ENCODE measurements at regions not wholly inside any gene's neighbourhood (a gene's known extent, or its start where the extent isn't known, plus 50 kb on each side); places are given as distances from the start of the nearest gene placed in this dataset.

DNA sequence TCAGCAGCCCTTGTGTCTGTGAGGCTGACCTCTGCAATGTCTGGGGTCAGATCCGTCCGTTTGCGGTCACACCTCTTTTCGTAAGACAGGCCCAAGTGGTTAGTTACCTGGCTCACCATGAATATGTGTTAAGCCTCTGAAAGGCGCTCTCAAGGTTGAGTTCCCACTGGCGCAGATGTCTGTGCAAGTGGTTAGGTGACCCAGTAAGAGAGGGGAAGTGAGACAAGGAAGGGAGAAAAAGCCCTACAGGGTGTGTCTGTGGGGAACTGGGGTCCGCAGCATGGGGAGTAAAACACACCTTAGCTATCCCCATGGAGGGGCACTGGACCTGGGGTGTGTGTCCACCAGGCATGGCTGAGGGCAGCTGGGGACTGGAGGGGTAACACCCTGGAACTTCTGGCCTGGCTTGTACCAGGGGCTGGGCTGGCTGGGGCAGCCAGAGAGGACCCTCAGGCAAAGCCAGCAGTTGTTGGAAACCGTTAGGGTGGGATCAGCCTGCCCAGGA, 391.6 kb upstream of the PROK2 start:
- H2AK5ac ChIP-seq (ENCODE audit: low read depth, low read length), result no peak overlapping the region
- no peak overlapping the region for H3K14ac ChIP-seq (ENCODE audit: insufficient read length)
- no peak overlapping the region for H3K56ac ChIP-seq (replicated peaks; ENCODE audit: insufficient read length, low read depth, low read length)
- no peak overlapping the region for H3K9ac ChIP-seq (replicated peaks in 1 of 4; ENCODE audit: extremely low read depth in 1 of 4, low read depth in 3 of 4, low read length in 3 of 4)
- H3K4ac ChIP-seq (replicated peaks; ENCODE audit: insufficient read length, low read depth, low read length), result no peak overlapping the region
- H4K8ac ChIP-seq (ENCODE audit: extremely low read depth, insufficient read depth, low read length), result peak overlapping the region; percentile 63; the same call in 1 of the 2 replicates
- 88% methylated on average over 8 of the region's 8 CpGs; no CpG with 5 or more reads in 1 of the 2 experiments for WGBS, 2 experiments (ENCODE audit: extremely low coverage in 1 of 2, insufficient coverage in 1 of 2, insufficient read length in 1 of 2, insufficient replicate concordance in 2 of 2, low coverage in 1 of 2, low lambda C conversion rate in 2 of 2, missing lambda C conversion rate in 1 of 2)
- peak overlapping the region; percentile 51; the same call in 1 of the 2 replicates for H2BK12ac ChIP-seq (ENCODE audit: low read depth, low read length)
- H2AFZ ChIP-seq (ENCODE audit: low read length), result no peak overlapping the region
- no peaks in the 10 kb centered on the region for H4K20me1 ChIP-seq (replicated peaks in 1 of 2; ENCODE audit: control insufficient read depth in 1 of 2, insufficient read depth in 2 of 2, low read length in 2 of 2)
- H3K18ac ChIP-seq (ENCODE audit: extremely low read depth, low read length), result 0 out of 2 replicates have a peak overlapping the region, but pooled peaks have one; percentile 21
- H3K27me3 ChIP-seq (replicated peaks in 1 of 4; ENCODE audit: control insufficient read depth in 3 of 4, extremely low read depth in 1 of 4, insufficient read depth in 3 of 4, low read length in 3 of 4), result no peaks in the 10 kb centered on the region; a peak in 1 of 7 replicates
- no peak overlapping the region for H2BK15ac ChIP-seq (ENCODE audit: low read length)
- no peaks in the 10 kb centered on the region for H3K36me3 ChIP-seq (ENCODE audit: control insufficient read depth in 2 of 4, insufficient read depth in 4 of 4, low read length in 3 of 4)
- H3K23me2 ChIP-seq (ENCODE audit: low read depth, low read length), result no peaks in the 10 kb centered on the region
- no peak overlapping the region for H4K5ac ChIP-seq (ENCODE audit: insufficient read length, low read depth, low read length)
- no peak overlapping the region for H3K27ac ChIP-seq (ENCODE audit: low read depth, low read length)
- H3K79me2 ChIP-seq (ENCODE audit: control insufficient read depth in 1 of 2, insufficient read depth in 2 of 2, low read length in 2 of 2), result no peaks in the 10 kb centered on the region
- FAIRE-seq (no peak), DNase-seq (ENCODE audit: low read depth in 1 of 2, low spot score in 2 of 2) (no peak)
- POLR2A ChIA-PET (ENCODE audit: partially characterized antibody), result no interaction called here
- CTCF ChIA-PET (ENCODE audit: partially characterized antibody), result interaction anchor here (1.2 to 1.4 kb wide), 3 partner anchors 20 to 221 kb away, joined by 3 to 4 read pairs (median 3); no protein-coding TSS in a partner anchor
- H2BK120ac ChIP-seq (replicated peaks; ENCODE audit: low read depth, low read length), result no peak overlapping the region
- no peaks in the 10 kb centered on the region for H3K79me1 ChIP-seq (ENCODE audit: low read depth, low read length)
- H4K91ac ChIP-seq (replicated peaks; ENCODE audit: insufficient read length, low read length), result peak overlapping the region; percentile 19
- H3K4me2 ChIP-seq (ENCODE audit: insufficient read depth in 1 of 2, low read depth in 2 of 2, low read length in 2 of 2), result no peak overlapping the region
- no peaks in the 10 kb centered on the region; a peak in 1 of 4 replicates for H3K9me3 ChIP-seq (ENCODE audit: insufficient read depth in 2 of 2, low read depth in 1 of 2, low read length in 1 of 2)
- H3K23ac ChIP-seq (ENCODE audit: insufficient read length), result no peak overlapping the region
- no peak overlapping the region for H3K4me3 ChIP-seq (ENCODE audit: extremely low read depth in 1 of 4, insufficient read depth in 2 of 4, low read depth in 3 of 4, low read length in 4 of 4)
- H3K4me1 ChIP-seq (replicated peaks in 1 of 4; ENCODE audit: control insufficient read depth in 3 of 4, insufficient read depth in 4 of 4, low read length in 3 of 4), result peaks cover 0 to 3% (median 0%) of the 10 kb centered on the region in 4 experiments; a peak in 2 of 7 replicates
- no peak overlapping the region for H2BK20ac ChIP-seq (ENCODE audit: low read length)
- H2BK5ac ChIP-seq (ENCODE audit: low read depth, low read length), result peak overlapping the region; percentile 12; the same call in 1 of the 2 replicates
- TF ChIP-seq, protein P1, sequence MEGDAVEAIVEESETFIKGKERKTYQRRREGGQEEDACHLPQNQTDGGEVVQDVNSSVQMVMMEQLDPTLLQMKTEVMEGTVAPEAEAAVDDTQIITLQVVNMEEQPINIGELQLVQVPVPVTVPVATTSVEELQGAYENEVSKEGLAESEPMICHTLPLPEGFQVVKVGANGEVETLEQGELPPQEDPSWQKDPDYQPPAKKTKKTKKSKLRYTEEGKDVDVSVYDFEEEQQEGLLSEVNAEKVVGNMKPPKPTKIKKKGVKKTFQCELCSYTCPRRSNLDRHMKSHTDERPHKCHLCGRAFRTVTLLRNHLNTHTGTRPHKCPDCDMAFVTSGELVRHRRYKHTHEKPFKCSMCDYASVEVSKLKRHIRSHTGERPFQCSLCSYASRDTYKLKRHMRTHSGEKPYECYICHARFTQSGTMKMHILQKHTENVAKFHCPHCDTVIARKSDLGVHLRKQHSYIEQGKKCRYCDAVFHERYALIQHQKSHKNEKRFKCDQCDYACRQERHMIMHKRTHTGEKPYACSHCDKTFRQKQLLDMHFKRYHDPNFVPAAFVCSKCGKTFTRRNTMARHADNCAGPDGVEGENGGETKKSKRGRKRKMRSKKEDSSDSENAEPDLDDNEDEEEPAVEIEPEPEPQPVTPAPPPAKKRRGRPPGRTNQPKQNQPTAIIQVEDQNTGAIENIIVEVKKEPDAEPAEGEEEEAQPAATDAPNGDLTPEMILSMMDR (IDR thresholded peaks at IDR 0.05; ENCODE audit: control extremely low read depth in 1 of 3, insufficient read depth in 1 of 3, low read depth in 1 of 3, low read length in 3 of 3), result no peak
- no peak for TF ChIP-seq ZNF274 (IDR thresholded peaks at IDR 0.05; ENCODE audit: borderline replicate concordance, extremely low read depth, low read length)
- TF ChIP-seq CEBPB (IDR thresholded peaks at IDR 0.05; ENCODE audit: low read depth, low read length), result no peak
- no peak for TF ChIP-seq CBX5 (IDR thresholded peaks at IDR 0.05; ENCODE audit: low read depth, low read length)
- TF ChIP-seq YY1 (IDR thresholded peaks at IDR 0.05; ENCODE audit: low read depth, low read length), result no peak
- no peak for TF ChIP-seq ASH2L (IDR thresholded peaks at IDR 0.05; ENCODE audit: low read length)
- TF ChIP-seq, protein P2, sequence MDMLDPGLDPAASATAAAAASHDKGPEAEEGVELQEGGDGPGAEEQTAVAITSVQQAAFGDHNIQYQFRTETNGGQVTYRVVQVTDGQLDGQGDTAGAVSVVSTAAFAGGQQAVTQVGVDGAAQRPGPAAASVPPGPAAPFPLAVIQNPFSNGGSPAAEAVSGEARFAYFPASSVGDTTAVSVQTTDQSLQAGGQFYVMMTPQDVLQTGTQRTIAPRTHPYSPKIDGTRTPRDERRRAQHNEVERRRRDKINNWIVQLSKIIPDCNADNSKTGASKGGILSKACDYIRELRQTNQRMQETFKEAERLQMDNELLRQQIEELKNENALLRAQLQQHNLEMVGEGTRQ (IDR thresholded peaks at IDR 0.05; ENCODE audit: low read length), result no peak
- TF ChIP-seq RBBP5 (IDR thresholded peaks at IDR 0.05; ENCODE audit: borderline replicate concordance, low read depth, low read length), result no peak
- no peak for TF ChIP-seq RNF2 (IDR thresholded peaks at IDR 0.05; ENCODE audit: borderline replicate concordance, low read depth, low read length, missing control alignments, poor library complexity, severe bottlenecking)

Data from H1 (cell line).